ENCODE measurements at regions not wholly inside any gene's neighbourhood (a gene's known extent, or its start where the extent isn't known, plus 50 kb on each side); places are given as distances from the start of the nearest gene placed in this dataset.

GRCh38 chr1:244217711-244218110 lies 166.6 kb downstream of the ZBTB18 start:
- TF ChIP-seq CTCF (IDR thresholded peaks at IDR 0.05): no peak
- ATAC-seq (no peak), DNase-seq (no peak)
- no peaks in the 10 kb centered on the region for H3K9me3 ChIP-seq (ENCODE audit: control insufficient read depth, insufficient read depth, low read length)
- 95% methylated on average over 2 of the region's 2 CpGs for WGBS (ENCODE audit: insufficient coverage)
- no peaks in the 10 kb centered on the region for H3K4me1 Mint-ChIP-seq
- H3K4me3 ChIP-seq (ENCODE audit: low read length): no peak overlapping the region
- H3K36me3 ChIP-seq (ENCODE audit: control insufficient read depth, insufficient read depth, low read length): no peaks in the 10 kb centered on the region
- H3K27ac ChIP-seq (ENCODE audit: low read length): no peak overlapping the region
- no peaks in the 10 kb centered on the region for H3K9me3 Mint-ChIP-seq
- H3K27me3 ChIP-seq (ENCODE audit: control insufficient read depth, insufficient read depth, low read length): no peaks in the 10 kb centered on the region
- intact Hi-C loops (cut with micrococcal nuclease): no loop called here
- H3K4me3 Mint-ChIP-seq: no peak overlapping the region
- H3K27ac Mint-ChIP-seq: no peak overlapping the region
- peaks cover 3 to 4% of the 10 kb centered on the region in 2 donors for H3K27me3 Mint-ChIP-seq (ENCODE audit: low read depth in 2 of 2)
- no peaks in the 10 kb centered on the region for H3K4me1 ChIP-seq (ENCODE audit: control insufficient read depth, insufficient read depth, low read length)
- H3K36me3 Mint-ChIP-seq: no peaks in the 10 kb centered on the region

GRCh38 chr1:244218220-244218619 lies 167.1 kb downstream of the ZBTB18 start:
- DNase-seq: no peak
- Histone ChIP-seq H3K27me3 (ENCODE audit: control insufficient read depth, insufficient read depth, low read length) (no peaks in the 10 kb centered on the region), H3K9me3 (ENCODE audit: control insufficient read depth, insufficient read depth, low read length) (no peaks in the 10 kb centered on the region), H3K36me3 (ENCODE audit: control insufficient read depth, insufficient read depth, low read length) (no peaks in the 10 kb centered on the region), H3K4me1 (ENCODE audit: control insufficient read depth, insufficient read depth, low read length) (no peaks in the 10 kb centered on the region), H3K27ac (ENCODE audit: low read length) (no peak overlapping the region), H3K4me3 (ENCODE audit: low read length) (no peak overlapping the region)
- H3K4me1 Mint-ChIP-seq: no peaks in the 10 kb centered on the region
- H3K4me3 Mint-ChIP-seq: no peak overlapping the region
- WGBS (ENCODE audit: insufficient coverage): 84% methylated on average over 9 of the region's 9 CpGs
- H3K27me3 Mint-ChIP-seq (ENCODE audit: low read depth in 2 of 2): peaks cover 6 to 7% of the 10 kb centered on the region in 2 donors
- no peak for TF ChIP-seq CTCF (IDR thresholded peaks at IDR 0.05)
- H3K27ac Mint-ChIP-seq: no peak overlapping the region
- no peak for ATAC-seq
- no peaks in the 10 kb centered on the region for H3K36me3 Mint-ChIP-seq
- H3K9me3 Mint-ChIP-seq: no peaks in the 10 kb centered on the region
- intact Hi-C loops (cut with micrococcal nuclease): no loop called here

GRCh38 chr1:244219149-244219548 lies 168.1 kb downstream of the ZBTB18 start:
- Histone ChIP-seq H3K27me3 (ENCODE audit: control insufficient read depth, insufficient read depth, low read length) (no peaks in the 10 kb centered on the region), H3K36me3 (ENCODE audit: control insufficient read depth, insufficient read depth, low read length) (no peaks in the 10 kb centered on the region), H3K4me1 (ENCODE audit: control insufficient read depth, insufficient read depth, low read length) (no peaks in the 10 kb centered on the region), H3K4me3 (ENCODE audit: low read length) (no peak overlapping the region), H3K9me3 (ENCODE audit: control insufficient read depth, insufficient read depth, low read length) (no peaks in the 10 kb centered on the region), H3K27ac (ENCODE audit: low read length) (no peak overlapping the region)
- H3K36me3 Mint-ChIP-seq: no peaks in the 10 kb centered on the region
- no peak for TF ChIP-seq CTCF (IDR thresholded peaks at IDR 0.05)
- peaks cover 6 to 7% of the 10 kb centered on the region in 2 donors for H3K27me3 Mint-ChIP-seq (ENCODE audit: low read depth in 2 of 2)
- DNase-seq: no peak
- intact Hi-C loops (cut with micrococcal nuclease): no loop called here
- no peak overlapping the region for H3K27ac Mint-ChIP-seq
- H3K9me3 Mint-ChIP-seq: no peaks in the 10 kb centered on the region
- no peak for ATAC-seq
- H3K4me1 Mint-ChIP-seq: no peaks in the 10 kb centered on the region
- H3K4me3 Mint-ChIP-seq: no peak overlapping the region

GRCh38 chr1:244219802-244220201 lies 168.7 kb downstream of the ZBTB18 start:
- ATAC-seq: no peak

More at GRCh38 chr1:244219802-244220201, 168.7 kb downstream of the ZBTB18 start:
- H3K4me3 ChIP-seq (ENCODE audit: low read length): no peak overlapping the region
- Mint-ChIP-seq H3K4me3 (no peak overlapping the region), H3K9me3 (no peaks in the 10 kb centered on the region), H3K27me3 (ENCODE audit: low read depth in 2 of 2) (peaks cover 6 to 7% of the 10 kb centered on the region in 2 donors), H3K27ac (no peak overlapping the region), H3K4me1 (no peaks in the 10 kb centered on the region), H3K36me3 (no peaks in the 10 kb centered on the region)
- H3K9me3 ChIP-seq (ENCODE audit: control insufficient read depth, insufficient read depth, low read length): no peaks in the 10 kb centered on the region
- intact Hi-C loops (cut with micrococcal nuclease): no loop called here
- DNase-seq: no peak
- H3K4me1 ChIP-seq (ENCODE audit: control insufficient read depth, insufficient read depth, low read length): no peaks in the 10 kb centered on the region
- H3K27me3 ChIP-seq (ENCODE audit: control insufficient read depth, insufficient read depth, low read length): no peaks in the 10 kb centered on the region
- TF ChIP-seq CTCF (IDR thresholded peaks at IDR 0.05): no peak
- 80% methylated on average over 5 of the region's 5 CpGs for WGBS (ENCODE audit: insufficient coverage)
- H3K36me3 ChIP-seq (ENCODE audit: control insufficient read depth, insufficient read depth, low read length): no peaks in the 10 kb centered on the region
- H3K27ac ChIP-seq (ENCODE audit: low read length): no peak overlapping the region

Measured in natural killer cell (primary cell).